ENCODE measurements at regions not wholly inside any gene's neighbourhood (a gene's known extent, or its start where the extent isn't known, plus 50 kb on each side); places are given as distances from the start of the nearest gene placed in this dataset.
"Not testable (repeated sequence)": the region's sequence is repeated elsewhere in the genome, so short reads cannot be mapped to it uniquely, and the experiment has no call there.

DNA sequence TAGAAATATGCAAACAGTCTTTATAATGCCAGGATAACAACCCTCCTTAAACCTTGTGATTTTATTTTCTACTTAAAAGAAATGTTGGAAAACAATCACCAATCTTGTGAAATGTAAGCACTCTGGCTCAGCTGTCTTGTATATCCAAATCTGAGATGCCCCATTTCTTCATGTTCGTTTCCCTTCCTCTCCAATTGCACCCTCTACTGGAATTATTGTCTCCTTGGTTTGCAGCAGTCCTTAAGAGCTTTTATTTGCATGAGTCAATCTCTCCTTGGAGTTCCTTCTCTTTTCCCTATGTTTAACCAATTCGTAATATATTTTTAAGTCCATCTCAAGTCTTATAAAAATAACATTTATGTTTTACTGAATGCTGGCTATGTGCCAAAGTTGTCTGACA is 362.0 kb upstream of the CDH10 start:
- H3K4me3 ChIP-seq (ENCODE audit: low read depth, low read length) = no peak overlapping the region
- TF ChIP-seq, protein P1, sequence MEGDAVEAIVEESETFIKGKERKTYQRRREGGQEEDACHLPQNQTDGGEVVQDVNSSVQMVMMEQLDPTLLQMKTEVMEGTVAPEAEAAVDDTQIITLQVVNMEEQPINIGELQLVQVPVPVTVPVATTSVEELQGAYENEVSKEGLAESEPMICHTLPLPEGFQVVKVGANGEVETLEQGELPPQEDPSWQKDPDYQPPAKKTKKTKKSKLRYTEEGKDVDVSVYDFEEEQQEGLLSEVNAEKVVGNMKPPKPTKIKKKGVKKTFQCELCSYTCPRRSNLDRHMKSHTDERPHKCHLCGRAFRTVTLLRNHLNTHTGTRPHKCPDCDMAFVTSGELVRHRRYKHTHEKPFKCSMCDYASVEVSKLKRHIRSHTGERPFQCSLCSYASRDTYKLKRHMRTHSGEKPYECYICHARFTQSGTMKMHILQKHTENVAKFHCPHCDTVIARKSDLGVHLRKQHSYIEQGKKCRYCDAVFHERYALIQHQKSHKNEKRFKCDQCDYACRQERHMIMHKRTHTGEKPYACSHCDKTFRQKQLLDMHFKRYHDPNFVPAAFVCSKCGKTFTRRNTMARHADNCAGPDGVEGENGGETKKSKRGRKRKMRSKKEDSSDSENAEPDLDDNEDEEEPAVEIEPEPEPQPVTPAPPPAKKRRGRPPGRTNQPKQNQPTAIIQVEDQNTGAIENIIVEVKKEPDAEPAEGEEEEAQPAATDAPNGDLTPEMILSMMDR (IDR thresholded peaks at IDR 0.05; ENCODE audit: borderline replicate concordance, insufficient read depth, low read depth, low read length) = no peak

DNA sequence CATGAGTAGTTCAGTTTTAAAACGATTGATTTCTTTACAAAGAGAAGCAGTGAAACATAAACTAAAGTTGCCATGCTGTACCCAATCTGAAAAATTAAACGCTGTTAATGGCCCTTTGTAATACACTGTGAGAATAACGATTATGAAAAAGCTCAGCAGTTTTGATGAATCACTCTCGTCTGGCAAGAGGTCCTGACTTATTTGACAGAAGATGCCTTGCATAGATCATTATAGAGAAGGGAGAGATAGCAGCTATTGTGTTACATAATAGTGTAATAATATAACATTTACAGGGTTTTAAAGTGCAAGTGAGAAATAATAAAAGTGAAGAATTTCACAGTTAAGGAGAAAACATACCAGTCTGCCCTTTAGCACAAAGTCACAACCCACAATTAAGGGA is 361.5 kb upstream of the CDH10 start:
- no peak overlapping the region for H3K4me3 ChIP-seq (ENCODE audit: low read depth, low read length)
- TF ChIP-seq, protein P1 (IDR thresholded peaks at IDR 0.05; ENCODE audit: borderline replicate concordance, insufficient read depth, low read depth, low read length) = no peak

DNA sequence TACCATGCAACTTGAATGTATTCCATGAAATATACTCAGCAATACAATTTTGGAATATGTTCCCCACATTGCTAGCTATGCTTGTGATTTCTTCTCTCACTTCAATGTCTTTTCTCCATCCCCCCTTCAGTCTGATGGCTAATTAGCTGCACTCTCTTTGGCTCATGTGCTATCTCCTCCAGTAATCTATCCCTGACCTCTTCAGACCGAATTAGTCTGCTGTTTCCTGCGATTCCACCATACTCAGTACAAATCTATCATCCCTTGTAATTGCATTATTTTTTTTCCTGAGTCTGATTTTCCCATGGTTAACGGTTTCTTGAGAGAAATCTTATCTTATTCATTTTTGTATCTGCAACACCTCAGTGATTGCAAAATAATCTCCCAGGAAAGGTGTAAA is 360.7 kb upstream of the CDH10 start:
- TF ChIP-seq, protein P1 (IDR thresholded peaks at IDR 0.05; ENCODE audit: borderline replicate concordance, insufficient read depth, low read depth, low read length) = no peak

DNA sequence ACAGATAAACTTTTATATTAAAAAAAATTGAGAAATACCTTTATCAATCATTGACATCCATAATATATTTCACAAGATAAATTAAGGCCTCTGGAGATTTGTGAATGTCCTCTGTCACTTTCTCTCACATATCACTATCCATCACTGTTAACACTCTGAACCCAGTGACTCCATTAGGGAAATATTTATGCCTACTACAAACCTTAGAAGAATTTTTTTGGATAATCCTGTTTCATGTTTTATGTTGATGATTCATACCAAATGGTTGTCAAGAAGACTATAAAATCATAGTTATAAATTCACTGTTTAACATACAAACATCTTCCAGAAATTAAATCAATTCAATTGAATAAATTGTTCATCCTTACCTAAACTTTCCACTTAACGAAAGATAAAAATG is 357.6 kb upstream of the CDH10 start:
- no peak overlapping the region for H3K4me3 ChIP-seq (ENCODE audit: low read depth, low read length)
- TF ChIP-seq, protein P1 (IDR thresholded peaks at IDR 0.05; ENCODE audit: borderline replicate concordance, insufficient read depth, low read depth, low read length) = no peak

More for the DNA sequence above, 360.7 kb upstream of the CDH10 start:
- no peak overlapping the region for H3K4me3 ChIP-seq (ENCODE audit: low read depth, low read length)

DNA sequence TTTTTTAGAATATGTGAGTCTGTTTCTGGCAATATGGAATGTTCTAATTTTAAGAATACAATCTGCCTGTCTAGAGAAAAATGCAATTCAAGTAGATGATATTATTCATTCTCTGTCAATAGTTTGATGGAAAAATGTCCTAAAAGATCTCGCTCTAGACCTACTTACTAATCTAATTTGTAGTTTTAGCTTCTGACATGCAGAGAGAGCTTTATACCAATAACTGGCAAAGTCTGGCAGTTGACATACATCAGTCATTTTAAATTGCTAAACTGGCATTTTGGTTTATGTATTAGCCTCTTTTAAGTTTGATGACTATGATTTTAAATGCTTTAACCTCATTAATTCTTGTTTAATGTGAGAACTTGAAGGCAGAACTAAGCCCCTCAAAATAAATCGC is 355.0 kb upstream of the CDH10 start:
- TF ChIP-seq, protein P1 (IDR thresholded peaks at IDR 0.05; ENCODE audit: borderline replicate concordance, insufficient read depth, low read depth, low read length) = no peak
- no peak overlapping the region for H3K4me3 ChIP-seq (ENCODE audit: low read depth, low read length)

DNA sequence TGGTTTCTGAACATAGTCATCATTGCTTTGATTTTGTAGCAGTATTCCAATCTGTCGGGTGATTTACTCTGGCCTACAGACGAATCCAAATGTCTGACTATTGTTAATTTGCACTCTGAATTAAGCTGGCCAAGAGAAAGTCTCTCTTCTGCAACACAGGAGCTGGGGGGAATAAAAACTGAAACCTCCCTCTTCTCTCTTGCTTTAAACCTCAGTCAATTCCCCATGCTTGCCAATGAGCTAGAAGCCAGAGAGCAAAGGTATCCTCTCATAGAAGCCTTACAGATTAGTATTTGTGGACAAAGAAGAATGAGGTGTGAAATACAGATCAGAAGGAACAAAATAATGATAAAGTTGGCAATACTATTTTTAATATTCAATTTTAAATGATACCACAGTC is 353.9 kb upstream of the CDH10 start:
- TF ChIP-seq, protein P1 (IDR thresholded peaks at IDR 0.05; ENCODE audit: borderline replicate concordance, insufficient read depth, low read depth, low read length) = no peak

DNA sequence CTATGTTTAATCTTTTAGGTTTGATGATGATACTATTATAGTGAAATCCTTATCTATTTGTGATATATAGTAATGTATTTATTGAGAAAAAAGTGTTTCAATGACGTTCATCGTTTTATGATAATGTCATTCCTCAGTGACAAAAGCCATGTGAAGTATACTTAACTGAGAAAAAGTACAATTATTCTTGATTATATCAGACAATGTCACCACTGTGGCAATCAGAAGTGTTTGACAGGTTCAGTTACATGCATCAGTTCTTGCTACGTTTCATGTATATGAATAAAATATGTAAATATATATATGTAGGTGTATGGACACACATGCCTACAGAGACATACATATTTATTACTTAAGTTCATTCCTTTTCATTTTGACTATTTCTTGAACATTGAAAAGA is 341.5 kb upstream of the CDH10 start:
- no peak overlapping the region for H3K4me3 ChIP-seq (ENCODE audit: low read depth, low read length)
- TF ChIP-seq, protein P1 (IDR thresholded peaks at IDR 0.05; ENCODE audit: borderline replicate concordance, insufficient read depth, low read depth, low read length) = no peak

More for the DNA sequence above, 353.9 kb upstream of the CDH10 start:
- H3K4me3 ChIP-seq (ENCODE audit: low read depth, low read length) = no peak overlapping the region

DNA sequence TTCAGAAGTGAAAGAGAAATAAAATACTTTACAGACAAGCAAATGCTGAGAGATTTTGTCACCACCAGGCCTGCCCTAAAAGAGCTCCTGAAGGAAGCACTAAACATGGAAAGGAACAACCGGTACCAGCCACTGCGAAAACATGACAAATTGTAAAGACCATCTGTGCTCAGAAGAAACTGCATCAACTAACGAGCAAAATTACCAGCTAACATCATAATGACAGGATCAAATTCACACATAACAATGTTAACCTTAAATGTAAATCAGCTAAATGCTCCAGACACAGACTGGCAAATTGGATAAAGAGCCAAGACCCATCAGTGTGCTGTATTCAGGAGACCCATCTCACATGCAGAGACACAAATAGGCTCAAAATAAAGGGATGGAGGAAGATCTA is 333.8 kb upstream of the CDH10 start:
- H3K4me3 ChIP-seq (ENCODE audit: low read depth, low read length) = not testable (repeated sequence)

Data from GM12875 (cell line).